Tibial nerve (tissue), 4 donors: ENCODE measurements at regions not wholly inside any gene's neighbourhood (a gene's known extent, or its start where the extent isn't known, plus 50 kb on each side); places are given as distances from the start of the nearest gene placed in this dataset.

Experiments used
- DNase-seq, 2 donors: peaks; one replicate each; pipeline ENCODE4 v3.0.0-alpha.2; 2019; ENCODE audit warnings: low spot score in 2 of 2
- H3K27ac ChIP-seq, 4 donors: fragments of 200-600 bp; sonication (generic) in 3 of 4; one replicate each; pipeline ENCODE4 v1.5.1; 2017 to 2019; ENCODE audit warnings: mild to moderate bottlenecking in 1 of 4
- H3K27me3 ChIP-seq, 2 donors: fragments of 200-600 bp; sonication (generic) in 1 of 2; one replicate each; pipeline versions ENCODE4 v1.5.1 to v1.6.0; 2017 to 2019
- H3K36me3 ChIP-seq, 3 donors: fragments of 200-600 bp; sonication (generic); one replicate each; pipeline ENCODE4 v1.5.1; 2018 to 2019
- H3K4me1 ChIP-seq, 4 donors: fragments of 200-600 bp; sonication (generic) in 3 of 4; one replicate each; pipeline ENCODE4 v1.5.1; 2017 to 2019
- H3K4me3 ChIP-seq, 4 donors: fragments of 200-600 bp; sonication (generic) in 3 of 4; one replicate each; pipeline ENCODE4 v1.5.1; 2017 to 2019; ENCODE audit warnings: mild to moderate bottlenecking in 1 of 4, moderate library complexity in 1 of 4
- H3K9me3 ChIP-seq, 4 donors: fragments of 200-600 bp; sonication (generic) in 3 of 4; one replicate each; pipeline ENCODE4 v1.5.1; 2017 to 2019
- EP300 ChIP-seq, 2 donors: sonication (generic); formaldehyde crosslinking; IDR thresholded peaks; one replicate each; pipeline ENCODE4 v1.6.1; 2017; ENCODE audit warnings: antibody characterized with exemption in 2 of 2, mild to moderate bottlenecking in 1 of 2
- POLR2A ChIP-seq, 2 donors: fragments of 450-650 bp; IDR thresholded peaks; one replicate each; pipeline ENCODE4 v1.6.1; 2017; ENCODE audit warnings: antibody characterized with exemption in 2 of 2, mild to moderate bottlenecking in 2 of 2, moderate library complexity in 2 of 2
- WGBS, 2 donors: methylation state at CpG; one replicate each; pipeline ENCODE4 v1.1.5; 2018; 5-methylcytosine and 5-hydroxymethylcytosine counted together
- TF ChIP-seq, protein P1 (sequence below), 5 experiments: fragments of 200-600 bp in 3 of 5; fragments of 450-650 bp in 2 of 5; sonication (generic) in 3 of 5; IDR thresholded peaks; one replicate each; pipeline ENCODE4 v1.5.1; 2016 to 2019; ENCODE audit warnings: antibody characterized with exemption in 5 of 5, mild to moderate bottlenecking in 3 of 5, moderate library complexity in 2 of 5

GRCh38 chr6:113141901-113142300 is 715.2 kb upstream of the MARCKS start:
- H3K36me3 ChIP-seq: no peaks in the 10 kb centered on the region
- peaks cover 0 to 7% (median 0%) of the 10 kb centered on the region in 4 donors for H3K4me1 ChIP-seq
- DNase-seq: no peak
- H3K27me3 ChIP-seq: no peaks in the 10 kb centered on the region
- no peaks in the 10 kb centered on the region for H3K9me3 ChIP-seq
- TF ChIP-seq, protein P1, sequence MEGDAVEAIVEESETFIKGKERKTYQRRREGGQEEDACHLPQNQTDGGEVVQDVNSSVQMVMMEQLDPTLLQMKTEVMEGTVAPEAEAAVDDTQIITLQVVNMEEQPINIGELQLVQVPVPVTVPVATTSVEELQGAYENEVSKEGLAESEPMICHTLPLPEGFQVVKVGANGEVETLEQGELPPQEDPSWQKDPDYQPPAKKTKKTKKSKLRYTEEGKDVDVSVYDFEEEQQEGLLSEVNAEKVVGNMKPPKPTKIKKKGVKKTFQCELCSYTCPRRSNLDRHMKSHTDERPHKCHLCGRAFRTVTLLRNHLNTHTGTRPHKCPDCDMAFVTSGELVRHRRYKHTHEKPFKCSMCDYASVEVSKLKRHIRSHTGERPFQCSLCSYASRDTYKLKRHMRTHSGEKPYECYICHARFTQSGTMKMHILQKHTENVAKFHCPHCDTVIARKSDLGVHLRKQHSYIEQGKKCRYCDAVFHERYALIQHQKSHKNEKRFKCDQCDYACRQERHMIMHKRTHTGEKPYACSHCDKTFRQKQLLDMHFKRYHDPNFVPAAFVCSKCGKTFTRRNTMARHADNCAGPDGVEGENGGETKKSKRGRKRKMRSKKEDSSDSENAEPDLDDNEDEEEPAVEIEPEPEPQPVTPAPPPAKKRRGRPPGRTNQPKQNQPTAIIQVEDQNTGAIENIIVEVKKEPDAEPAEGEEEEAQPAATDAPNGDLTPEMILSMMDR (IDR thresholded peaks at IDR 0.05): no peak
- TF ChIP-seq POLR2A (IDR thresholded peaks at IDR 0.05) (no peak), EP300 (IDR thresholded peaks at IDR 0.05) (no peak)
- H3K4me3 ChIP-seq: no peak overlapping the region
- WGBS, 2 donors: 94 to 95% methylated on average over 2 of the region's 2 CpGs
- H3K27ac ChIP-seq: no peak overlapping the region

DNA sequence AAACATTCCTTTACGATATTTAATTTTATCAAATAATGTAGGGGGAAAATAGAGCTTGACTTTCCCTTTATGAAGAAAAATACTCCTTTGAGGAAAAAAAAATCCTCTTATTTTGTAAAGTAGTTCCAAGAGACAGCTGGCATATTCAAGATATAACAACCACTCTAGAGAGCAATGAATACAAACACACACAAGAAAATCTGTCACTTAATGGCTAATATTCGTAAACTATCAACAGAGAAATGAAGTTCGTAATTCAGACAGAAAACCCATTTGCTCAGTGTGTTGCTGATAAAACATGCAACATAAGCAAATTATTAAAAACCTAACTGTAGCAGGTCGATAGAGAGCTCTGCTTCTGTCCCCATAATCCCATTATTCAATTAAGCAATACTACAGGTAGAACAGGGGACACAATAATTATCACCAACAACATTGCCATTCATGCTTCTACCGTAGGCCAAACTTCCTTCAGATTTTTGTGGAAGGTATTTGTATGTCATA is 714.4 kb upstream of the MARCKS start:
- 91 to 94% methylated on average over 5 of the region's 5 CpGs for whole genome bisulfite sequencing, 2 donors
- H3K4me1 ChIP-seq: no peaks in the 10 kb centered on the region
- TF ChIP-seq EP300 (IDR thresholded peaks at IDR 0.05) (no peak), POLR2A (IDR thresholded peaks at IDR 0.05) (no peak)
- TF ChIP-seq, protein P1 (IDR thresholded peaks at IDR 0.05): no peak

DNA sequence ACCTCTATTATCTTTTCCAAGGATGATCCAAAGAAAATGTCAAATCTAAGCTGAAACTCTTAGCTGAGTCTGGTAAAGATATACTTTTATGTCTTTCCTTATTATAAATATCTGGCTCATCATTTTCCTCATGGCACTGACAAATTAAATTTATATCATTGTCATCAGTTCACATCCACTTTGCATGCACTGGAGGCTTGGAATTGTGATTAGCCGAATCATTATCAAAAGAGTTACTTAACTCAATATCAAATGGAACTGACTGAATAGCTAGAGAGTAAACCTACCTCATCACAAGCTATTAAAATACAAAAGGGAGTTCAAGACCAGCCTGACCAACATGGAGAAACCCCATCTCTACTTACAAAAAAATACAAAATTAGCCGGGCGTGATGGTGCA is 713.9 kb upstream of the MARCKS start:
- Histone ChIP-seq H3K9me3 (no peaks in the 10 kb centered on the region), H3K4me1 (no peaks in the 10 kb centered on the region), H3K27ac (no peak overlapping the region), H3K36me3 (no peaks in the 10 kb centered on the region), H3K27me3 (no peaks in the 10 kb centered on the region), H3K4me3 (no peak overlapping the region)
- 94 to 95% methylated on average over 3 of the region's 3 CpGs for WGBS, 2 donors
- no peak for TF ChIP-seq EP300 (IDR thresholded peaks at IDR 0.05)
- TF ChIP-seq, protein P1 (IDR thresholded peaks at IDR 0.05): no peak
- no peak for TF ChIP-seq POLR2A (IDR thresholded peaks at IDR 0.05)
- no peak for DNase-seq

More for the DNA sequence above, 714.4 kb upstream of the MARCKS start:
- H3K27ac ChIP-seq: no peak overlapping the region
- no peak overlapping the region for H3K4me3 ChIP-seq
- H3K9me3 ChIP-seq: no peaks in the 10 kb centered on the region
- H3K27me3 ChIP-seq: no peaks in the 10 kb centered on the region
- no peaks in the 10 kb centered on the region for H3K36me3 ChIP-seq
- DNase-seq: no peak

DNA sequence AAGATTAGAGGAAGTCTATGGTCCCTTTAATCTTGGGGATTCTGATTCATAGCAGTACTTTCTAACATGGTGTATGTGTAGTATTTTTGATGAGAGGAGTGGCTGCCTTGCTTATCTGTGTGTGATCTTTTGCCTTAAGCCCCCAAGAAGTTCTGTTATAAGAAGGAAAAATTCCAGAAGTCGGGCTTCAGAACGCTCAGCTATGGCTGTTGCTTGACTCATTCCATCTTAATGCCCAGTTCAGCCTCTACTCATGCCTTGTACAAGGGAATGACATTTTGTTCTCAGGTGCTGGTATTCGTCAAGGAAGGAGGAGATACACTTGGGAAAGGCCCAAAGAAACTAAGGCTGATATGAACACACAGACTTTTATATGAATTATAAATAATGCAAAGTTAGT is 713.0 kb upstream of the MARCKS start:
- Histone ChIP-seq H3K9me3 (no peaks in the 10 kb centered on the region), H3K36me3 (no peaks in the 10 kb centered on the region), H3K27me3 (no peaks in the 10 kb centered on the region), H3K4me3 (no peak overlapping the region), H3K4me1 (no peaks in the 10 kb centered on the region), H3K27ac (no peak overlapping the region)
- TF ChIP-seq, protein P1 (IDR thresholded peaks at IDR 0.05): no peak
- TF ChIP-seq POLR2A (IDR thresholded peaks at IDR 0.05): no peak
- no peak for TF ChIP-seq EP300 (IDR thresholded peaks at IDR 0.05)
- DNase-seq: no peak
- 90 to 93% methylated on average over 3 of the region's 3 CpGs for WGBS, 2 donors

DNA sequence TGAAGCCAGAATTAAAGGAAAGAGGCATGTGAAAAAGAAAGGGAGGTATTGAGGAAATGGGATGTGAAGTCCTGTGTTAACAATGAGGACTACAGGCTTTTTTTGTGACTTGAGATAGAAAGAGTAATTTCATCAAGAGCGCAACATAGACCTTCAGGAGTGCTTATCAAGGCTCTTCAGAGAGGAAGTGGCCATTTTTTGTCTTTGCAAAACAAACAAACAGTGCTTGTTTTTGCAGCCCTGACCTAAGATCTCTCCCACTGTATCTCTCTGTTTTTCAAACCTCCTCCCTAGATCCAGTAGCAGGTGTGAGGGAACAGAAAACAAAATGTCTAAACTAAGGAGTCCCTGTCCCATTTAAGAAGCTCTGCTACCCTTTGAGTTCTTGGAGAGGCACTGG is 710.3 kb upstream of the MARCKS start:
- 84 to 94% methylated on average over 1 of the region's 1 CpG for WGBS, 2 donors
- Histone ChIP-seq H3K9me3 (peaks cover 0 to 6% (median 0%) of the 10 kb centered on the region in 4 donors), H3K4me3 (no peak overlapping the region), H3K36me3 (no peaks in the 10 kb centered on the region), H3K27me3 (no peaks in the 10 kb centered on the region), H3K4me1 (no peaks in the 10 kb centered on the region), H3K27ac (no peak overlapping the region)
- TF ChIP-seq EP300 (IDR thresholded peaks at IDR 0.05) (no peak), POLR2A (IDR thresholded peaks at IDR 0.05) (no peak)
- TF ChIP-seq, protein P1 (IDR thresholded peaks at IDR 0.05): no peak
- DNase-seq: no peak
